ENCODE measurements at regions not wholly inside any gene's neighbourhood (a gene's known extent, or its start where the extent isn't known, plus 50 kb on each side); places are given as distances from the start of the nearest gene placed in this dataset.

DNA sequence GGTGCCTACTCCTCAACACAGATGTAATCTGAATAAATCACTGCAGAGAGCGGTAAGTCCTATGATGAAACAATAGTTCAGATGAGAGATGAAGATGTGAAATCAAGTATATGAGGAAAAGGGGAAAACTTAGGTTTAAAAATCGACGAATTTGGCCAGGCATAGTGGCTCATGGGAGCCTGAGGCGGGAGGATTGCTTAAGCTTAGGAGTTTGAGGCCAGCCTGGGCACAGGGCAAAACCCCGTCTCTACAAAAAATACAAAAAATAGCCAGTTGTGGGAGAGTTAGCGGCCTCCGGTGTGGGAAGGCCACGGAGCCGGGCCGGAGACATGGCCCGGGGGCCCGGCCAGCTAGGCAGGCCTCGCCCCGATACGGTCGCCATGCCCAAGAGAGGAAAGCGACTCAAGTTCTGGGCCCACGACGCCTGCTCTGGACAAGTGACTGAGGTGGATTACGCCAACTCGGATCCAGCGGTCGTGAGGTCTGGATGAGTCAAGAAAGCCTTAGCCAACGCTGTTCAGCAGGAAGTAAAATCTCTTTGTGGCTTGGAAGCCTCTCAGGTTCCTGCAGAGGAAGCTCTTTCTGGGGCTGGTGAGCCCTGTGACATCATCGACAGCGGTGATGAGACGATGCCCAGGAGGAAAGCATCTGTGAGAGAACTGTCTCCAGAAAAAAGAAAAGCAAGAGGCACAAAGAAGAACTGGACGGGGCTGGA lies 62.8 kb upstream of the SUB1 start:
- no peak overlapping the region for H3K4me2 ChIP-seq
- ATAC-seq (peak; percentile 36 to 48; a peak in 1 of 6 replicates), FAIRE-seq (no peak), DNase-seq (ENCODE audit: low read depth in 1 of 2, low spot score in 1 of 2) (no peak)
- no peaks in the 10 kb centered on the region for H3K9me3 ChIP-seq
- H3K4me3 ChIP-seq = no peak overlapping the region
- no peak for TF ChIP-seq USF2 (IDR thresholded peaks at IDR 0.05)
- no peak for TF ChIP-seq TFCP2L1 (CRISPR knock-in tag; IDR thresholded peaks at IDR 0.05)
- no peaks in the 10 kb centered on the region for H3K4me1 ChIP-seq
- CTCF ChIA-PET = interaction anchor here (1.2 kb wide), 1 partner anchor 33 kb away, joined by 3 read pairs; no protein-coding TSS in a partner anchor
- no peak overlapping the region for H3K27ac ChIP-seq
- POLR2A ChIA-PET = no interaction called here
- 75% methylated on average over 28 of the region's 28 CpGs for WGBS (ENCODE audit: missing lambda C conversion rate)

DNA sequence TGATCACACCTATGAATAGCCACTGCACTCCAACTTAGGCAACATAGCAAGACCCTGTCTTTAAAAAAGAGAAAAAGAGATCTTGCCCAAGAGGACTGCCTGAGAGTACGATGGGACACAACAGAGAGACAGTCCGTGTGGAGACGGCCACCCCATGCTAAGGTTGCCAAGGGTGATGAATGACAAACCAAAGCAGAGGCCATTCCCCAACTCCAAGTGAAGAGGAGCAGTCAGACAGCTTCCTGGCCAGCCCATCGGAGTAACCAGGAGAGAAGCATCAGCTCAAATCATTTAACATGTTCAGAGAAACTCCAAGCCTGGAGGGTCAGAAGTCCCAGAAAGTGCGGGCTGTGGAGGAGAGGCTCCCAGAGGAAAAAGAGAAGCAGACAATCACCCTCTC lies 63.9 kb upstream of the SUB1 start:
- ChIA-PET POLR2A (interaction anchor here (1.3 kb wide), 1 partner anchor 10 kb away, joined by 4 read pairs; no protein-coding TSS in a partner anchor), CTCF (interaction anchor here (1.2 kb wide), 1 partner anchor 32 kb away, joined by 3 read pairs; no protein-coding TSS in a partner anchor)
- DNase-seq (ENCODE audit: low read depth in 1 of 2, low spot score in 1 of 2) (no peak), FAIRE-seq (no peak), ATAC-seq (no peak)
- H3K9me3 ChIP-seq = no peaks in the 10 kb centered on the region
- H3K4me2 ChIP-seq = no peak overlapping the region
- no peaks in the 10 kb centered on the region for H3K4me1 ChIP-seq
- TF ChIP-seq, protein P1, sequence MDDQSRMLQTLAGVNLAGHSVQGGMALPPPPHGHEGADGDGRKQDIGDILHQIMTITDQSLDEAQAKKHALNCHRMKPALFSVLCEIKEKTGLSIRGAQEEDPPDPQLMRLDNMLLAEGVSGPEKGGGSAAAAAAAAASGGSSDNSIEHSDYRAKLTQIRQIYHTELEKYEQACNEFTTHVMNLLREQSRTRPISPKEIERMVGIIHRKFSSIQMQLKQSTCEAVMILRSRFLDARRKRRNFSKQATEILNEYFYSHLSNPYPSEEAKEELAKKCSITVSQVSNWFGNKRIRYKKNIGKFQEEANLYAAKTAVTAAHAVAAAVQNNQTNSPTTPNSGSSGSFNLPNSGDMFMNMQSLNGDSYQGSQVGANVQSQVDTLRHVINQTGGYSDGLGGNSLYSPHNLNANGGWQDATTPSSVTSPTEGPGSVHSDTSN (IDR thresholded peaks at IDR 0.05) = no peak
- no peak for TF ChIP-seq HDAC2 (IDR thresholded peaks at IDR 0.05)
- no peak for TF ChIP-seq BHLHE40 (IDR thresholded peaks at IDR 0.05; ENCODE audit: low read depth, low read length)
- TF ChIP-seq CTCF (IDR thresholded peaks at IDR 0.05) = no peak
- TF ChIP-seq NPAS2 (CRISPR knock-in tag; IDR thresholded peaks at IDR 0.05; ENCODE audit: borderline replicate concordance) = no peak
- TF ChIP-seq JUNB (IDR thresholded peaks at IDR 0.05) = no peak
- no peak for TF ChIP-seq FOXS1 (CRISPR knock-in tag; IDR thresholded peaks at IDR 0.05)
- whole genome bisulfite sequencing (ENCODE audit: missing lambda C conversion rate) = 77% methylated on average over 5 of the region's 5 CpGs
- H3K4me3 ChIP-seq = no peak overlapping the region
- no peak overlapping the region for H3K27ac ChIP-seq

DNA sequence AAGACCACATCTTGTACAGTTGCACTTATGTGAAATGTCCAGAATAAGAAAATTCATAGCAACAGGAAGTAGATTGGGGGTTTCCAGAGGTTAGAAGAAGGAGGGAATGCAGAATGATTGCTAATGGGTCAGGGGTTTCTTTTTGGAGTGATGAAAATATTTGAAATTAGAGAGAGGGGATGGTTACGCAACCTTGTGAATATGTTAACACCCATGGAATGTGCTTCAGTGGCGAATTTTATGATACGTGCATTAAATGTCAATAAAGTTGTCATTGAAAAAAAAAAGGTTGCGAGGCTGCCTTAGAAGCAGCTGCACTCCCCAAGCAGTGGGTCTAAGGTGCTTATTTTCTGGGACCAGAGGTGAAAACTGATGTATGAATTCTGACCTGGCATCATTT lies 64.4 kb upstream of the SUB1 start:
- no peaks in the 10 kb centered on the region for H3K4me1 ChIP-seq
- ChIA-PET CTCF (no interaction called here), POLR2A (interaction anchor here (1.3 kb wide), 1 partner anchor 11 kb away, joined by 4 read pairs; no protein-coding TSS in a partner anchor)
- 69% methylated on average over 4 of the region's 4 CpGs for WGBS (ENCODE audit: missing lambda C conversion rate)
- no peak for DNase-seq (ENCODE audit: low read depth in 1 of 2, low spot score in 1 of 2)
- TF ChIP-seq KDM1A (IDR thresholded peaks at IDR 0.05; ENCODE audit: low read depth) = no peak
- peak; percentile 45 to 72; a peak in 3 of 4 replicates for TF ChIP-seq CEBPB (IDR thresholded peaks at IDR 0.05)
- no peak for TF ChIP-seq RAD21 (conservative IDR thresholded peaks at IDR 0.05 in 1 of 2, IDR thresholded peaks at IDR 0.05 in 1 of 2)
- no peak for FAIRE-seq
- H3K27ac ChIP-seq = no peak overlapping the region
- no peak for ATAC-seq
- H3K4me2 ChIP-seq = no peak overlapping the region
- no peak overlapping the region for H3K4me3 ChIP-seq
- no peaks in the 10 kb centered on the region for H3K9me3 ChIP-seq

GRCh38 chr5:32520356-32520755 lies 65.0 kb upstream of the SUB1 start:
- Histone ChIP-seq H3K4me2 (no peak overlapping the region), H3K9me3 (no peaks in the 10 kb centered on the region), H3K27ac (no peak overlapping the region), H3K4me3 (no peak overlapping the region), H3K4me1 (no peaks in the 10 kb centered on the region)
- CTCF ChIA-PET = interaction anchor here (1.5 kb wide), 1 partner anchor 31 kb away, joined by 5 read pairs; no protein-coding TSS in a partner anchor
- POLR2A ChIA-PET = no interaction called here
- ATAC-seq (no peak), DNase-seq (ENCODE audit: low read depth in 1 of 2, low spot score in 1 of 2) (no peak), FAIRE-seq (no peak)
- WGBS (ENCODE audit: missing lambda C conversion rate) = 17% methylated on average over 5 of the region's 5 CpGs
- TF ChIP-seq, protein P2, sequence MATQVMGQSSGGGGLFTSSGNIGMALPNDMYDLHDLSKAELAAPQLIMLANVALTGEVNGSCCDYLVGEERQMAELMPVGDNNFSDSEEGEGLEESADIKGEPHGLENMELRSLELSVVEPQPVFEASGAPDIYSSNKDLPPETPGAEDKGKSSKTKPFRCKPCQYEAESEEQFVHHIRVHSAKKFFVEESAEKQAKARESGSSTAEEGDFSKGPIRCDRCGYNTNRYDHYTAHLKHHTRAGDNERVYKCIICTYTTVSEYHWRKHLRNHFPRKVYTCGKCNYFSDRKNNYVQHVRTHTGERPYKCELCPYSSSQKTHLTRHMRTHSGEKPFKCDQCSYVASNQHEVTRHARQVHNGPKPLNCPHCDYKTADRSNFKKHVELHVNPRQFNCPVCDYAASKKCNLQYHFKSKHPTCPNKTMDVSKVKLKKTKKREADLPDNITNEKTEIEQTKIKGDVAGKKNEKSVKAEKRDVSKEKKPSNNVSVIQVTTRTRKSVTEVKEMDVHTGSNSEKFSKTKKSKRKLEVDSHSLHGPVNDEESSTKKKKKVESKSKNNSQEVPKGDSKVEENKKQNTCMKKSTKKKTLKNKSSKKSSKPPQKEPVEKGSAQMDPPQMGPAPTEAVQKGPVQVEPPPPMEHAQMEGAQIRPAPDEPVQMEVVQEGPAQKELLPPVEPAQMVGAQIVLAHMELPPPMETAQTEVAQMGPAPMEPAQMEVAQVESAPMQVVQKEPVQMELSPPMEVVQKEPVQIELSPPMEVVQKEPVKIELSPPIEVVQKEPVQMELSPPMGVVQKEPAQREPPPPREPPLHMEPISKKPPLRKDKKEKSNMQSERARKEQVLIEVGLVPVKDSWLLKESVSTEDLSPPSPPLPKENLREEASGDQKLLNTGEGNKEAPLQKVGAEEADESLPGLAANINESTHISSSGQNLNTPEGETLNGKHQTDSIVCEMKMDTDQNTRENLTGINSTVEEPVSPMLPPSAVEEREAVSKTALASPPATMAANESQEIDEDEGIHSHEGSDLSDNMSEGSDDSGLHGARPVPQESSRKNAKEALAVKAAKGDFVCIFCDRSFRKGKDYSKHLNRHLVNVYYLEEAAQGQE (IDR thresholded peaks at IDR 0.05) = no peak
- TF ChIP-seq EHF (CRISPR knock-in tag; IDR thresholded peaks at IDR 0.05) (no peak), POLR2A (IDR thresholded peaks at IDR 0.05; ENCODE audit: low read length) (no peak), FOXS1 (CRISPR knock-in tag; IDR thresholded peaks at IDR 0.05) (no peak), MAZ (IDR thresholded peaks at IDR 0.05; ENCODE audit: borderline replicate concordance, low read depth, low read length) (no peak), MYC (IDR thresholded peaks at IDR 0.05; ENCODE audit: borderline replicate concordance, low read length) (no peak), CBX8 (IDR thresholded peaks at IDR 0.05) (no peak)
- TF ChIP-seq, protein P3, sequence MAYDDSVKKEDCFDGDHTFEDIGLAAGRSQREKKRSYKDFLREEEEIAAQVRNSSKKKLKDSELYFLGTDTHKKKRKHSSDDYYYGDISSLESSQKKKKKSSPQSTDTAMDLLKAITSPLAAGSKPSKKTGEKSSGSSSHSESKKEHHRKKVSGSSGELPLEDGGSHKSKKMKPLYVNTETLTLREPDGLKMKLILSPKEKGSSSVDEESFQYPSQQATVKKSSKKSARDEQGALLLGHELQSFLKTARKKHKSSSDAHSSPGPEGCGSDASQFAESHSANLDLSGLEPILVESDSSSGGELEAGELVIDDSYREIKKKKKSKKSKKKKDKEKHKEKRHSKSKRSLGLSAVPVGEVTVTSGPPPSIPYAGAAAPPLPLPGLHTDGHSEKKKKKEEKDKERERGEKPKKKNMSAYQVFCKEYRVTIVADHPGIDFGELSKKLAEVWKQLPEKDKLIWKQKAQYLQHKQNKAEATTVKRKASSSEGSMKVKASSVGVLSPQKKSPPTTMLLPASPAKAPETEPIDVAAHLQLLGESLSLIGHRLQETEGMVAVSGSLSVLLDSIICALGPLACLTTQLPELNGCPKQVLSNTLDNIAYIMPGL (CRISPR knock-in tag; IDR thresholded peaks at IDR 0.05; ENCODE audit: borderline replicate concordance) = no peak

All from A549 (cell line).